Gastrocnemius medialis (tissue), 4 donors: ENCODE measurements at regions not wholly inside any gene's neighbourhood (a gene's known extent, or its start where the extent isn't known, plus 50 kb on each side); places are given as distances from the start of the nearest gene placed in this dataset.

Experiments
- ATAC-seq, 2 donors: fragments of 150-250 bp; one replicate each; pipeline ENCODE4 v1.9.1; 2016
- DNase-seq, 2 donors: peaks; one replicate each; pipeline ENCODE4 v3.0.0-alpha.2; 2019
- H3K27ac ChIP-seq, 4 donors: fragments of 200-600 bp; sonication (generic); 1 replicate in 1 of 4; 2 replicates in 3 of 4; pipeline ENCODE4 v1.5.1; 2016 to 2018; ENCODE audit warnings: mild to moderate bottlenecking in 2 of 4, moderate library complexity in 1 of 4
- H3K27me3 ChIP-seq, 3 donors: fragments of 200-600 bp; sonication (generic) in 2 of 3; 1 replicate in 1 of 3; 2 replicates in 2 of 3; pipeline versions ENCODE4 v1.5.1 to v1.6.0; 2016 to 2019; ENCODE audit warnings: mild to moderate bottlenecking in 1 of 3, moderate library complexity in 1 of 3
- H3K36me3 ChIP-seq, 2 donors: fragments of 200-600 bp; sonication (generic) in 1 of 2; one replicate each; pipeline ENCODE4 v1.5.1; 2017 to 2018
- H3K4me1 ChIP-seq, 2 donors: fragments of 200-600 bp; sonication (generic) in 1 of 2; one replicate each; pipeline ENCODE4 v1.5.1; 2016 to 2017; ENCODE audit warnings: mild to moderate bottlenecking in 2 of 2
- H3K4me3 ChIP-seq, 4 donors: fragments of 200-600 bp; sonication (generic) in 3 of 4; 1 replicate in 1 of 4; 2 replicates in 3 of 4; pipeline ENCODE4 v1.5.1; 2016 to 2019; ENCODE audit warnings: mild to moderate bottlenecking in 2 of 4
- H3K9me3 ChIP-seq, 3 donors: fragments of 200-600 bp; sonication (generic) in 2 of 3; 1 replicate in 1 of 3; 2 replicates in 2 of 3; pipeline ENCODE4 v1.5.1; 2016 to 2019
- POLR2A ChIP-seq, 2 donors: fragments of 450-650 bp; IDR thresholded peaks; one replicate each; pipeline ENCODE4 v1.6.1; 2017; ENCODE audit warnings: antibody characterized with exemption in 2 of 2, mild to moderate bottlenecking in 2 of 2, moderate library complexity in 2 of 2
- in situ Hi-C, 4 donors: fragments of 200-750 bp; cut with MboI; loops; one replicate each; pipeline versions ENCODE4 v1.15.0 to v1.8.0; 2017; ENCODE audit warnings: low sequenced_read_pairs in 4 of 4
- intact Hi-C: fragments of 100-400 bp; cut with DNase I; formaldehyde crosslinking; loops from one replicate; pipeline ENCODE4 v1.15.1; 2023; ENCODE audit warnings: low total_unique reads
- TF ChIP-seq, protein P1 (sequence below), 5 experiments: fragments of 450-650 bp in 3 of 5; fragments of 200-600 bp in 2 of 5; sonication (generic) in 2 of 5; IDR thresholded peaks in 4 of 5; conservative IDR thresholded peaks in 1 of 5; 1 replicate in 4 of 5; 2 replicates in 1 of 5; pipeline ENCODE4 v1.5.1; 2016 to 2019; ENCODE audit warnings: antibody characterized with exemption in 5 of 5, mild to moderate bottlenecking in 3 of 5, moderate library complexity in 3 of 5

DNA sequence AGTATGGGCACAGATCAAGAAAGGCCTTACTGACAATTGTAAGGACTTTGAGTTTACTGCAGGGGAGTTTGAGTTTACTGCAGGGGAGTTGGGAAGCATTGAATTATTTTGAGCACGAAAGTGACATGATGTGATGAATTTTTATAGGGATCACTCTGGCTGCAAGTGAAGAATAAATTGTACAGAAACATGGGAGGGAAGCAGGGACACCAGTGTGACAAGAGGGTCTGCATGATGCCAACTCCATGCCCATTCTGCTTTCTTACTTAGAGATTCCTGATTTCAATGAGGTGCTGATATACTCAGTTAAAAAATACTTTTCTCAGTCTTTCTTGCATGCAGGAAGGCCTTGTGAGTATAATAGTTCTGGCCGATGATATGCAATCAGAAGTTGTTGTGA is 234.4 kb downstream of the CENPF start:
- H3K36me3 ChIP-seq = no peaks in the 10 kb centered on the region
- no peaks in the 10 kb centered on the region for H3K4me1 ChIP-seq
- in situ Hi-C loops (no loop called here), intact Hi-C loops (no loop called here)
- no peak for ATAC-seq
- no peak overlapping the region for H3K27ac ChIP-seq
- DNase-seq = no peak
- H3K9me3 ChIP-seq = no peaks in the 10 kb centered on the region
- H3K4me3 ChIP-seq = no peak overlapping the region
- H3K27me3 ChIP-seq = no peaks in the 10 kb centered on the region
- TF ChIP-seq POLR2A (IDR thresholded peaks at IDR 0.05) = no peak

DNA sequence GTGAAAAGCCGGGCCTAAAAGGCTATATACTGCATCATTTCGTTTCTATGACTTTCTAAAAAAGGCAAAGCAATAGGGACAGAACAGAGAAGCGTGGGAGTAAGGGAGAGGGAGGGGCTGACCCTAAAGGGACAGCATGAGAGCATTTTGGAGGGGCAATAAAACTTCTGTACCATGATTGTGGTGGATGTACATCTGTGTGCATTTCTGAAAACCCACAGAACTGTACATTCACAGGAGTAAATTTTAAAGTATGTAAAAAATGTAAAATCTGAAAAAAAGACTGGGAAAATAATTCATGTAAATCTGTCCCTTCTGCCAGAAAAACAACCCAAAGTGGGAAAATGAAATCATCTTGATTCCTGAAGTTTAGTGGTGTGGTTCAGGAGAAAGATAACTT is 235.4 kb downstream of the CENPF start:
- H3K4me1 ChIP-seq = no peaks in the 10 kb centered on the region
- in situ Hi-C loops = no loop called here

DNA sequence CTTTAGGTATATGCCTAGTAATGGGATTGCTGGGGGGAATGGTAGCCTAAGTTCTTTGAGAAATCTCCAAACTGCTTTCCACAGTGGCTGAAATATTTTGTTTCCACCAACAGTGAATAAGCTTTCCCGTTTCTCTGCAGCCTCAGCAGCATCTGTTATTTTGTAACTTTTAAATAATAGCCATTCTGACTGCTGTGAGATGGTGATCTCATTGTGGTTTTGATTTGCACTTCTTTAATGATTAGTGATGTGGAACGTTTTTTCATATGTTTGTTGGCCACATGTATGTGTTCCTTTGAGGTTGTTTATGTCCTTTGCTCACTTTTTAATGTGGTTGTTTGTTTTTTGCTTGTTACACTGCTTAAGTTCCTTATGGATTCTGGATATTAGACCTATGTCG is 237.4 kb downstream of the CENPF start:
- Histone ChIP-seq H3K27me3 (no peaks in the 10 kb centered on the region), H3K9me3 (no peaks in the 10 kb centered on the region), H3K27ac (no peak overlapping the region), H3K4me3 (no peak overlapping the region), H3K36me3 (no peaks in the 10 kb centered on the region), H3K4me1 (no peaks in the 10 kb centered on the region)
- intact Hi-C loops = no loop called here
- TF ChIP-seq, protein P1, sequence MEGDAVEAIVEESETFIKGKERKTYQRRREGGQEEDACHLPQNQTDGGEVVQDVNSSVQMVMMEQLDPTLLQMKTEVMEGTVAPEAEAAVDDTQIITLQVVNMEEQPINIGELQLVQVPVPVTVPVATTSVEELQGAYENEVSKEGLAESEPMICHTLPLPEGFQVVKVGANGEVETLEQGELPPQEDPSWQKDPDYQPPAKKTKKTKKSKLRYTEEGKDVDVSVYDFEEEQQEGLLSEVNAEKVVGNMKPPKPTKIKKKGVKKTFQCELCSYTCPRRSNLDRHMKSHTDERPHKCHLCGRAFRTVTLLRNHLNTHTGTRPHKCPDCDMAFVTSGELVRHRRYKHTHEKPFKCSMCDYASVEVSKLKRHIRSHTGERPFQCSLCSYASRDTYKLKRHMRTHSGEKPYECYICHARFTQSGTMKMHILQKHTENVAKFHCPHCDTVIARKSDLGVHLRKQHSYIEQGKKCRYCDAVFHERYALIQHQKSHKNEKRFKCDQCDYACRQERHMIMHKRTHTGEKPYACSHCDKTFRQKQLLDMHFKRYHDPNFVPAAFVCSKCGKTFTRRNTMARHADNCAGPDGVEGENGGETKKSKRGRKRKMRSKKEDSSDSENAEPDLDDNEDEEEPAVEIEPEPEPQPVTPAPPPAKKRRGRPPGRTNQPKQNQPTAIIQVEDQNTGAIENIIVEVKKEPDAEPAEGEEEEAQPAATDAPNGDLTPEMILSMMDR (IDR thresholded peaks at IDR 0.05 in 4 of 5, conservative IDR thresholded peaks at IDR 0.05 in 1 of 5) = no peak
- no peak for TF ChIP-seq POLR2A (IDR thresholded peaks at IDR 0.05)
- in situ Hi-C loops = no loop called here
- ATAC-seq = no peak
- no peak for DNase-seq

More for the DNA sequence above, 235.4 kb downstream of the CENPF start:
- H3K4me3 ChIP-seq = no peak overlapping the region
- no peak for TF ChIP-seq POLR2A (IDR thresholded peaks at IDR 0.05)
- TF ChIP-seq, protein P1 (IDR thresholded peaks at IDR 0.05 in 4 of 5, conservative IDR thresholded peaks at IDR 0.05 in 1 of 5) = no peak
- H3K36me3 ChIP-seq = no peaks in the 10 kb centered on the region
- ATAC-seq (no peak), DNase-seq (no peak)
- H3K9me3 ChIP-seq = no peaks in the 10 kb centered on the region
- intact Hi-C loops = no loop called here
- H3K27ac ChIP-seq = no peak overlapping the region
- no peaks in the 10 kb centered on the region for H3K27me3 ChIP-seq

DNA sequence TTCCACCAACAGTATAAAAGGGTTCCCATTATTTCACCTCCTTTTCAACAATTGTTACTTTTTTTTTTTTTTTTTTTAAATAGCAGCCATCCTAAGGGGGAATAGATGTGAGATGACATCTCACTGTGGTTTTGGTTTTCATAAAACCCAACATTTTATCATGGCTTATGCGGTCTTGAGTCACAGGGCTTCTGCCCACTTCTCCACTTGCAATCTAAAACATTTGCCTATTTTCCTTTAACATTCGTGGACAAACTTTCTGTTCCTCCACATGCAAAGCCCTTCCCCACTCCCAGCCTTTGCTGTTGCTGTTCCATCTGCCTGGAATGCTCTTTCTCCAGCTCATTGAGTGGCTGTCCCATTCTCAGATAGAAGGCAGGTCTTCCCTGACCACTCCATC is 239.7 kb upstream of the KCNK2 start:
- ATAC-seq (no peak), DNase-seq (no peak)
- intact Hi-C loops (no loop called here), in situ Hi-C loops (no loop called here)
- no peaks in the 10 kb centered on the region for H3K9me3 ChIP-seq
- H3K27ac ChIP-seq = no peak overlapping the region
- H3K4me1 ChIP-seq = no peaks in the 10 kb centered on the region
- no peaks in the 10 kb centered on the region for H3K27me3 ChIP-seq
- H3K36me3 ChIP-seq = no peaks in the 10 kb centered on the region
- TF ChIP-seq POLR2A (IDR thresholded peaks at IDR 0.05) = no peak
- TF ChIP-seq, protein P1 (IDR thresholded peaks at IDR 0.05 in 4 of 5, conservative IDR thresholded peaks at IDR 0.05 in 1 of 5) = no peak
- H3K4me3 ChIP-seq = no peak overlapping the region

DNA sequence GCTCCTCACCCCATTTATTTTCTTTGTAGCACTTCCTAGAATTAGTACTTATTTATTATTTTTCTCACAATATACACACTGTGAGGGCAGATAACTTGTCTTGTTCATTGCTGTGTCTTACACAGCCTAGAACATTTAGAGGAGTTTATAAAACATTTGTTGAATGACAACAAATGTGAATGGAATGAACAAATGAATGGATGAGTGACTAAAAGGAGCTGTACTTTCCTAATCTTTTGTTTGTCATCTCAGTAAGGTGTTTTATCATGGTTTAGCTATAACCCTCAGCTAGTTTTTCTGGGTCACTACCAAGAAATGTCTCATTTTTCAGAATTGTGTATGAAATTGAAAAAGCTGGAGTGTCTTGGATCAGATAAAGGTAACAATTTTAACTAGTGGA is 239.3 kb upstream of the KCNK2 start:
- H3K4me1 ChIP-seq = no peaks in the 10 kb centered on the region
- DNase-seq (no peak), ATAC-seq (no peak)
- TF ChIP-seq, protein P1 (IDR thresholded peaks at IDR 0.05 in 4 of 5, conservative IDR thresholded peaks at IDR 0.05 in 1 of 5) = no peak
- TF ChIP-seq POLR2A (IDR thresholded peaks at IDR 0.05) = no peak
- no peaks in the 10 kb centered on the region for H3K9me3 ChIP-seq
- H3K36me3 ChIP-seq = no peaks in the 10 kb centered on the region
- H3K27ac ChIP-seq = no peak overlapping the region
- intact Hi-C loops (no loop called here), in situ Hi-C loops (no loop called here)
- H3K27me3 ChIP-seq = no peaks in the 10 kb centered on the region
- H3K4me3 ChIP-seq = no peak overlapping the region
